Esophagus muscularis mucosa (tissue), 4 donors: ENCODE measurements at regions not wholly inside any gene's neighbourhood (a gene's known extent, or its start where the extent isn't known, plus 50 kb on each side); places are given as distances from the start of the nearest gene placed in this dataset.

Experiments used
- CTCF ChIP-seq, 3 experiments: fragments of 200-600 bp in 2 of 3; fragments of 450-650 bp in 1 of 3; sonication (generic) in 2 of 3; IDR thresholded peaks; one replicate each; pipeline ENCODE4 v1.5.1; 2017 to 2019; ENCODE audit warnings: antibody characterized with exemption in 3 of 3, mild to moderate bottlenecking in 2 of 3, moderate library complexity in 1 of 3
- EP300 ChIP-seq: sonication (generic); formaldehyde crosslinking; IDR thresholded peaks from one replicate; pipeline ENCODE4 v1.6.1; 2017; ENCODE audit warnings: antibody characterized with exemption
- POLR2A ChIP-seq: fragments of 450-650 bp; IDR thresholded peaks from one replicate; pipeline ENCODE4 v1.6.1; 2017; ENCODE audit warnings: antibody characterized with exemption, moderate library complexity, mild to moderate bottlenecking, low read depth

- TF ChIP-seq POLR2A (no peak), EP300 (no peak), CTCF (IDR thresholded peaks at IDR 0.05) (no peak)
Observed at GRCh38 chr18:47679864-47680263, 250.6 kb downstream of the SMAD2 start.
